Endodermal cell (in vitro differentiated cells): ENCODE measurements at regions not wholly inside any gene's neighbourhood (a gene's known extent, or its start where the extent isn't known, plus 50 kb on each side); places are given as distances from the start of the nearest gene placed in this dataset.

ENCODE experiments used
- DNase-seq: peaks from one replicate; pipeline ENCODE4 v3.0.0-alpha.2; 2017
- H3K27ac ChIP-seq: 2 replicates; pipeline ENCODE4 v1.5.1; 2013; ENCODE audit warnings: mild to moderate bottlenecking, low read depth, low read length, moderate library complexity
- H3K27me3 ChIP-seq: 2 replicates; pipeline ENCODE4 v1.6.1; 2013; ENCODE audit warnings: mild to moderate bottlenecking, low read length, moderate library complexity; ENCODE audit not compliant: insufficient read depth, control insufficient read depth, poor library complexity, severe bottlenecking
- H3K36me3 ChIP-seq: 2 replicates; pipeline ENCODE4 v1.7.0; 2013; ENCODE audit warnings: mild to moderate bottlenecking, low read length, moderate library complexity; ENCODE audit not compliant: control insufficient read depth, insufficient read depth
- H3K4me1 ChIP-seq: one replicate; pipeline ENCODE4 v1.7.0; 2013; ENCODE audit warnings: low read length; ENCODE audit not compliant: control insufficient read depth, insufficient read depth
- H3K4me3 ChIP-seq: 2 replicates; pipeline ENCODE4 v1.5.1; 2013; ENCODE audit warnings: mild to moderate bottlenecking, low read length, moderate library complexity
- H3K9ac ChIP-seq: 2 replicates; pipeline ENCODE4 v1.6.1; 2013; ENCODE audit warnings: mild to moderate bottlenecking, low read length, moderate library complexity; ENCODE audit not compliant: poor library complexity, severe bottlenecking; ENCODE audit errors: extremely low read depth
- H3K9me3 ChIP-seq: 2 replicates; pipeline ENCODE4 v1.6.1; 2013; ENCODE audit warnings: mild to moderate bottlenecking, low read length, moderate library complexity; ENCODE audit not compliant: control insufficient read depth
- H3K27ac Mint-ChIP-seq: 2 replicates; pipeline ENCODE4 v1.8.0; 2020; ENCODE audit warnings: mixed read lengths
- H3K27me3 Mint-ChIP-seq: 2 replicates; pipeline ENCODE4 v1.8.0; 2021; ENCODE audit warnings: mild to moderate bottlenecking, mixed read lengths; ENCODE audit not compliant: insufficient read depth
- H3K36me3 Mint-ChIP-seq: 2 replicates; pipeline ENCODE4 v1.8.0; 2020; ENCODE audit warnings: low read depth, mixed read lengths
- H3K4me1 Mint-ChIP-seq: 2 replicates; pipeline ENCODE4 v1.8.0; 2020; ENCODE audit warnings: mixed read lengths
- H3K4me3 Mint-ChIP-seq: 2 replicates; pipeline ENCODE4 v1.8.0; 2020; ENCODE audit warnings: mild to moderate bottlenecking, moderate library complexity, mixed read lengths
- H3K9me3 Mint-ChIP-seq: 2 replicates; pipeline ENCODE4 v1.8.0; 2020; ENCODE audit warnings: mild to moderate bottlenecking, mixed read lengths
- WGBS, 2 experiments: methylation state at CpG; one replicate each; pipeline versions ENCODE4 v1.1.5 to v1.1.7; 2013; ENCODE audit warnings: missing lambda C conversion rate in 2 of 2, mixed read lengths in 1 of 2; ENCODE audit not compliant: insufficient coverage in 1 of 2, insufficient read length in 1 of 2; 5-methylcytosine and 5-hydroxymethylcytosine counted together
- TF ChIP-seq, protein P1 (sequence below): fragments of 200-600 bp; sonication (generic); conservative IDR thresholded peaks from 2 replicates; pipeline ENCODE4 v1.5.0; 2021; ENCODE audit warnings: antibody characterized with exemption, mild to moderate bottlenecking

DNA sequence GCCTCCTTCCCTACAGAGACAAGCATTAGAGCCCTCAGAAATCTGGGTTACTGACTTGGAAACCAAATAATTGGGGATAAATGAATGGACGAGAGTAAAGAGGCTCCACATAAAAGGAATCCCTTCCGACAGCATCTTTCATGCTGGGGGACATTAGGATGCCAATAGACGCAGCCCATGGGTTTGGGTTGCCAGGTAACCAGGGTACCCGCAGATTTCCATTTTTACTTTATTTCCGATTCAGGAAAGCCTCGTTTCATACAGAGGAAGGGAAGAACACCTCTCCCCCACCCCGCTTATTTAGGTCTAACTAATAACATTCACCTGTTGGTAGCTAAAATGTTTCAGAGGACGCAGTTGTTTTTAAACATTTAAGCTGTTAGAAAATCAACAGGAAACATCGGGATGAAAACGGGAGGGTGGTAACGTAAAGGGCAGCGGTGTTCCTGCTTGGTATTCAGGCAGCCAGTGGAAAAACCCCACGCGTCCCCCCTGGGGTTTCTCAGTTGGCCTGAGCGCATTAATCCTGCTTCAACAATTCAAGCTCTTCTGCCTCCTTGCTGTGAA is 179.5 kb downstream of the YTHDC2 start:
- 6 to 19% methylated on average over 13 to 14 of the region's 15 CpGs for WGBS, 2 experiments
- Histone ChIP-seq H3K36me3 (no peaks in the 10 kb centered on the region), H3K4me3 (peak overlapping the region; percentile 63), H3K27me3 (no peaks in the 10 kb centered on the region), H3K27ac (peak overlapping the region; percentile 72), H3K4me1 (peaks cover 13% of the 10 kb centered on the region), H3K9ac (no peak overlapping the region), H3K9me3 (no peaks in the 10 kb centered on the region)
- no peak overlapping the region for H3K27ac Mint-ChIP-seq
- H3K36me3 Mint-ChIP-seq = no peaks in the 10 kb centered on the region
- TF ChIP-seq, protein P1, sequence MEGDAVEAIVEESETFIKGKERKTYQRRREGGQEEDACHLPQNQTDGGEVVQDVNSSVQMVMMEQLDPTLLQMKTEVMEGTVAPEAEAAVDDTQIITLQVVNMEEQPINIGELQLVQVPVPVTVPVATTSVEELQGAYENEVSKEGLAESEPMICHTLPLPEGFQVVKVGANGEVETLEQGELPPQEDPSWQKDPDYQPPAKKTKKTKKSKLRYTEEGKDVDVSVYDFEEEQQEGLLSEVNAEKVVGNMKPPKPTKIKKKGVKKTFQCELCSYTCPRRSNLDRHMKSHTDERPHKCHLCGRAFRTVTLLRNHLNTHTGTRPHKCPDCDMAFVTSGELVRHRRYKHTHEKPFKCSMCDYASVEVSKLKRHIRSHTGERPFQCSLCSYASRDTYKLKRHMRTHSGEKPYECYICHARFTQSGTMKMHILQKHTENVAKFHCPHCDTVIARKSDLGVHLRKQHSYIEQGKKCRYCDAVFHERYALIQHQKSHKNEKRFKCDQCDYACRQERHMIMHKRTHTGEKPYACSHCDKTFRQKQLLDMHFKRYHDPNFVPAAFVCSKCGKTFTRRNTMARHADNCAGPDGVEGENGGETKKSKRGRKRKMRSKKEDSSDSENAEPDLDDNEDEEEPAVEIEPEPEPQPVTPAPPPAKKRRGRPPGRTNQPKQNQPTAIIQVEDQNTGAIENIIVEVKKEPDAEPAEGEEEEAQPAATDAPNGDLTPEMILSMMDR = no peak
- H3K4me3 Mint-ChIP-seq = peak overlapping the region; percentile 40
- peak; percentile 84 for DNase-seq
- H3K4me1 Mint-ChIP-seq = peaks cover 26% of the 10 kb centered on the region
- H3K27me3 Mint-ChIP-seq = peaks cover 17% of the 10 kb centered on the region
- H3K9me3 Mint-ChIP-seq = no peaks in the 10 kb centered on the region

GRCh38 chr5:113693701-113694100 is 180.2 kb downstream of the YTHDC2 start:
- DNase-seq = no peak
- peak overlapping the region; percentile 72 for H3K27ac ChIP-seq
- H3K4me1 Mint-ChIP-seq = peaks cover 26% of the 10 kb centered on the region
- TF ChIP-seq, protein P1 = no peak
- no peaks in the 10 kb centered on the region for H3K36me3 ChIP-seq
- H3K27me3 ChIP-seq = no peaks in the 10 kb centered on the region
- no peaks in the 10 kb centered on the region for H3K36me3 Mint-ChIP-seq
- peaks cover 17% of the 10 kb centered on the region for H3K27me3 Mint-ChIP-seq
- 95% methylated on average over 4 of the region's 4 CpGs; no CpG with 5 or more reads in 1 of the 2 experiments for WGBS, 2 experiments
- no peak overlapping the region for H3K9ac ChIP-seq
- H3K27ac Mint-ChIP-seq = no peak overlapping the region
- no peak overlapping the region for H3K4me3 ChIP-seq
- H3K9me3 ChIP-seq = no peaks in the 10 kb centered on the region
- no peak overlapping the region for H3K4me3 Mint-ChIP-seq
- H3K9me3 Mint-ChIP-seq = peaks cover 5% of the 10 kb centered on the region
- H3K4me1 ChIP-seq = peaks cover 13% of the 10 kb centered on the region

GRCh38 chr5:113694576-113694975 is 181.1 kb downstream of the YTHDC2 start:
- H3K4me1 Mint-ChIP-seq = peaks cover 24% of the 10 kb centered on the region
- Histone ChIP-seq H3K36me3 (no peaks in the 10 kb centered on the region), H3K4me1 (peaks cover 13% of the 10 kb centered on the region), H3K4me3 (no peak overlapping the region), H3K9me3 (peaks cover 7% of the 10 kb centered on the region), H3K27ac (no peak overlapping the region), H3K9ac (no peak overlapping the region), H3K27me3 (no peaks in the 10 kb centered on the region)
- TF ChIP-seq, protein P1 = no peak
- H3K9me3 Mint-ChIP-seq = peaks cover 5% of the 10 kb centered on the region
- H3K36me3 Mint-ChIP-seq = peaks cover under 1% of the 10 kb centered on the region
- no peak overlapping the region for H3K27ac Mint-ChIP-seq
- H3K4me3 Mint-ChIP-seq = no peak overlapping the region
- WGBS, 2 experiments = 91 to 93% methylated on average over 1 to 2 of the region's 2 CpGs
- no peak for DNase-seq
- peaks cover 10% of the 10 kb centered on the region for H3K27me3 Mint-ChIP-seq
